K562 (cell line): ENCODE measurements at regions not wholly inside any gene's neighbourhood (a gene's known extent, or its start where the extent isn't known, plus 50 kb on each side); places are given as distances from the start of the nearest gene placed in this dataset.

Experiments
- ATF4 ChIP-seq: fragments of 450-650 bp; formaldehyde crosslinking; IDR thresholded peaks from 2 replicates; pipeline ENCODE4 v1.4.0; 2022; ENCODE audit warnings: mild to moderate bottlenecking, moderate library complexity
- CEBPB ChIP-seq: fragments of 450-650 bp; IDR thresholded peaks from 2 replicates; pipeline ENCODE4 v1.6.1; 2016; ENCODE audit warnings: missing genetic modification characterization, missing compliant biosample characterization
- CEBPG ChIP-seq, 3 experiments: fragments of 200-800 bp in 1 of 3; sonication (Bioruptor generic) in 1 of 3; sonication (generic) in 1 of 3; formaldehyde crosslinking in 1 of 3; IDR thresholded peaks in 2 of 3; conservative IDR thresholded peaks in 1 of 3; 2 replicates each; pipeline versions ENCODE4 v1.6.1 to v1.8.0; 2016 to 2022; ENCODE audit warnings: missing compliant biosample characterization in 2 of 3, missing genetic modification characterization in 2 of 3, mild to moderate bottlenecking in 1 of 3, missing genetic modification reagents in 1 of 3
- JUND ChIP-seq, 2 experiments: IDR thresholded peaks; 2 replicates in 1 of 2; 3 replicates in 1 of 2; pipeline ENCODE4 v1.6.1; 2011; ENCODE audit warnings: borderline replicate concordance in 2 of 2, low read depth in 2 of 2, low read length in 2 of 2, improper control_type of control experiment in 1 of 2, missing biosample characterization in 1 of 2, missing genetic modification characterization in 1 of 2, missing genetic modification reagents in 1 of 2
- KLF16 ChIP-seq: IDR thresholded peaks from 2 replicates; pipeline ENCODE4 v1.6.1; 2016; ENCODE audit warnings: antibody characterized with exemption
- POLR2A ChIP-seq: fragments of 450-650 bp; conservative IDR thresholded peaks from 2 replicates; pipeline ENCODE4 v1.6.1; 2016
- THRA ChIP-seq: fragments of 450-650 bp; IDR thresholded peaks from 2 replicates; pipeline ENCODE4 v1.6.1; 2017; ENCODE audit warnings: mild to moderate bottlenecking, moderate library complexity
- XRCC4 ChIP-seq: IDR thresholded peaks from one replicate; pipeline ENCODE4 v1.6.1; 2011; ENCODE audit not compliant: insufficient read depth, insufficient read length; ENCODE audit errors: extremely low read depth
- ZFP1 ChIP-seq: fragments of 450-650 bp; formaldehyde crosslinking; IDR thresholded peaks from 2 replicates; pipeline ENCODE4 v1.4.0; 2020; ENCODE audit warnings: mild to moderate bottlenecking, mixed read lengths
- ZFP91 ChIP-seq: sonication (generic); formaldehyde crosslinking; IDR thresholded peaks from 2 replicates; pipeline ENCODE4 v1.8.0; 2022; ENCODE audit warnings: mild to moderate bottlenecking, missing genetic modification reagents
- ZNF24 ChIP-seq: fragments of 450-650 bp; IDR thresholded peaks from 2 replicates; pipeline ENCODE4 v1.6.1; 2016

DNA sequence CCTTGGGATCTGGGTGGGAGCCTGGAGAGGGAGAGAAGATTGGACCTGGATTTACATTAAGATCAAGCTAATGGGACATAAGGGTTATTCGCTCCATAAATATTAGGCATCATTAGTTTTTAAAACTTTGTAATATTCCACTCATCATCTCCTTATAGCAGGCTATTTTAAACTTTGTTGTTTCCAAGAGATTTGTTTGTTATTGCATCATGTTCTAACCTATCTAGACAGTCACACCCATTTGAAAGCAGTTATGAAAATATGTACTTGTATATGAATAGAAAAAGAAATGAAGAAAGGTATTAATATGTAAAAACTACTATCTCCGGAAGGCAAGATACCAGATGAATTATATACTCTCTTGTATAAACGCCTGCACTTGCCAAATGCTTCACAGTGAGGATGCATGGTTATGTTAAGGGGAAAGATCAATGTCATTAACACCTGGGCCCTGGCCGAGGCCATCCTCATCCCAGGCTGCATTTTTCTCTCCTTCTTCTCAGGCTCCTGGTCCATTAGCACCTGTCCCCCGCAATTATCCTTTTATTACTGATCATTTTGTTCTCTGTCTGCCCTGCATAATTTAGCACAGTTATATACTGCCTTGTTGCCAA, 468.2 kb downstream of the MATN1 start (continued):
- TF ChIP-seq ZFP91 (CRISPR knock-in tag) = no peak
- TF ChIP-seq XRCC4 = no peak
- no peak for TF ChIP-seq JUND (IDR thresholded peaks at IDR 0.05; ENCODE audit: borderline replicate concordance, low read depth, low read length)
- TF ChIP-seq JUND (tag; IDR thresholded peaks at IDR 0.05; ENCODE audit: borderline replicate concordance, low read depth, low read length) = no peak
- TF ChIP-seq THRA = no peak
- 0 out of 2 replicates have a peak, but pooled peaks have one; percentile 41 for TF ChIP-seq CEBPB
- no peak for TF ChIP-seq KLF16
- no peak for TF ChIP-seq ZFP1 (CRISPR knock-in tag)
- no peak for TF ChIP-seq ZNF24
- no peak for TF ChIP-seq ATF4
- no peak for TF ChIP-seq CEBPG (CRISPR knock-in tag; IDR thresholded peaks at IDR 0.05)
- peak; percentile 77 to 82 for TF ChIP-seq CEBPG (tag; conservative IDR thresholded peaks at IDR 0.05 in 1 of 2, IDR thresholded peaks at IDR 0.05 in 1 of 2)
- TF ChIP-seq POLR2A = no peak
